ENCODE measurements at regions not wholly inside any gene's neighbourhood (a gene's known extent, or its start where the extent isn't known, plus 50 kb on each side); places are given as distances from the start of the nearest gene placed in this dataset.

GRCh38 chr6:139514819-139515218, 140.4 kb upstream of the CITED2 start:
- DNase-seq (ENCODE audit: low spot score), result no peak

GRCh38 chr6:139510040-139510790, 135.8 kb upstream of the CITED2 start:
- DNase-seq (ENCODE audit: low spot score), result no peak

GRCh38 chr6:139509167-139509566, 134.7 kb upstream of the CITED2 start:
- DNase-seq (ENCODE audit: low spot score), result no peak

DNA sequence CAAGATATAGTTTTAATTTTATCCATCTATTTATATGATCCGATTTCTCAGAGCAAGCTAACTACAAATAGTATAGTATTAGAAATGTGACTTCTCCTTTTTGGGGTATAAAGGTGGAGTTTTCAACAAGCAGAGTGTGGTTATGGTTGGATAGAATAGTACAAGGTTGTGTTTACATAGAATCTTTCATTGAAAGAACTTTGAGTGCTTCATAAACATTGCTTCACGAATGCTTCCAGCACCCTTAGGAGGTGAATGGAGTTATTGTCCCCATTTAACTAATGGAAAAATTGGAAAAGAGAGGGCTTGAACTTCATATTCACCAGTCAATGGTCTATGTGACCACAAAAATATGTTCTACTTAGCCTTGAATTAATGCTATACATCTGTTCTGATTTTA, 134.1 kb upstream of the CITED2 start:
- DNase-seq (ENCODE audit: low spot score), result no peak

GRCh38 chr6:139508023-139508422, 133.6 kb upstream of the CITED2 start:
- no peak for DNase-seq (ENCODE audit: low spot score)

DNA sequence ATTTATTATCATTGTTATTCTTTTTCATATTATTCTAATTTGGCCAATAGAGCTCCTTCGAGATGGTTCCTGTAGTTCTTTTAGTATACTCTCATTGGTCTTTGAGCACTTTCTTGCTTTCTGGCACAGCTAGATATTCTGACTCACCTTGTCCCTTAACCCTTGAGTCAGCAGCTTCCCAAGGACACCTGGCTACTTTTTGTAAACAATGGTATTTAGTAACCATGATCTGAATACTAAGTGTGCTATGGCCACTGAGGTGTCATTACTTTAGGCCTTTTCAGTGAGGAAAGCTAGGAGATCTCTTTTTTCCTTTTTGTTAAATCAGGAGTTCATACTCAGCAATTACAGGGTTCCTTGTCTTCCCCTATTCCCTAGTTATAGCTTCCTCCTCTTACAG, 126.5 kb upstream of the CITED2 start:
- no peak for DNase-seq (ENCODE audit: low spot score)

DNA sequence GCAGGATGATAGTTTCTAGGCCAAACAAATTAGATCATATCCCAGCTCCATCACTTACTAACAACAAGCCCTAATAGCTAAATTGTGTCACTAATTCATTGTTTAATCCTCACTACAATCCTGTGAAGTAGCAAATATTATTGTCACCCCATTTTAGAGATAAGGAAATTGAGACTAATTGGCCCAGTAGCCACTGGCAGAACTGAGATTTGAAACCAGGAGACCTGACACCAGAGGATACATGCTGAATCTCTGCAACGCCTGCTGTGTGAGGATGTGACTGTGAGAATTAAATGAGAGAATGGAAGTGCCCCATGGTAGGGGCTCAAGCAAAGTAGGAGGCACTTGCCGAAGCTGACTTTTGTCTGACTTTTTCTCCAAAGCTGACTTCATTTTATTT, 124.3 kb upstream of the CITED2 start:
- DNase-seq (ENCODE audit: low spot score), result no peak

- DNase-seq (ENCODE audit: low spot score), result no peak
These were observed 123.0 kb upstream of the CITED2 start for GRCh38 chr6:139497345-139497961.

GRCh38 chr6:139496654-139497344, 122.4 kb upstream of the CITED2 start:
- DNase-seq (ENCODE audit: low spot score), result no peak

- DNase-seq (ENCODE audit: low spot score), result no peak
These were observed 120.0 kb upstream of the CITED2 start for GRCh38 chr6:139494376-139494990.

DNA sequence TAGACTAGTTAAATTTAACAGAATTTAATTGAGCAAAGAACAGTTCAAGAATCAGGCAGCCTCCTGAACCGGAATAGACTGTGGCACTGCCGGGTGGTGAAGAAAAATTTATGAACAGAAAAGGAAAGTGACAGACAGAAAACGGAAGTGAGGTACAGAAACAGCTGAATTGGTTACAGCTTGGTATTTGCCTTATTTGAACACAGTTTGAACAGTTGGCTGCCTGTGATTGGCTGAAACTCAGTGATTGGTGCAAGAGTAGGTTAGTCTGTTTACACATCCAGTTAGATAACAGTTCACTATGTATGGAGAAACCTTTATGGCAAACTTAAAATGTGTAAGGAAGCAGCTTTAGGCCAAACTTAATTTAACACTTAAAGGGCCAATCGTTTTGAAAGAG, 116.0 kb upstream of the CITED2 start:
- DNase-seq (ENCODE audit: low spot score), result no peak

DNA sequence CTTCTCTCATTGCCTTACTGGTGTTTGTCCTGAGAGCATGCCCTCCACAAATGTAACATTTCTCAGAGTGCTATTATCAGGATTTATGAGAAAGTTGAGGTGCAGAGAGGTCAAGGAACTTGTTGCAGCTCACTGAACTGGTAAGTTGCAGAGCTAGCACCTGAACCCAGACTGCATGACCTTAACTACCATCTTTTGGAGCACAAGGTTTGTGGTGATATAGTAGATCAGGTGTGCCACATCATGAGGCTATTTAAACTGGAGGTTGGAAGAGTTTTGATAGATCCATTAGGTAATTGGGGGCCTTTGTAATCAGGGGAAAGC, 112.0 kb upstream of the CITED2 start:
- no peak for DNase-seq (ENCODE audit: low spot score)

DNA sequence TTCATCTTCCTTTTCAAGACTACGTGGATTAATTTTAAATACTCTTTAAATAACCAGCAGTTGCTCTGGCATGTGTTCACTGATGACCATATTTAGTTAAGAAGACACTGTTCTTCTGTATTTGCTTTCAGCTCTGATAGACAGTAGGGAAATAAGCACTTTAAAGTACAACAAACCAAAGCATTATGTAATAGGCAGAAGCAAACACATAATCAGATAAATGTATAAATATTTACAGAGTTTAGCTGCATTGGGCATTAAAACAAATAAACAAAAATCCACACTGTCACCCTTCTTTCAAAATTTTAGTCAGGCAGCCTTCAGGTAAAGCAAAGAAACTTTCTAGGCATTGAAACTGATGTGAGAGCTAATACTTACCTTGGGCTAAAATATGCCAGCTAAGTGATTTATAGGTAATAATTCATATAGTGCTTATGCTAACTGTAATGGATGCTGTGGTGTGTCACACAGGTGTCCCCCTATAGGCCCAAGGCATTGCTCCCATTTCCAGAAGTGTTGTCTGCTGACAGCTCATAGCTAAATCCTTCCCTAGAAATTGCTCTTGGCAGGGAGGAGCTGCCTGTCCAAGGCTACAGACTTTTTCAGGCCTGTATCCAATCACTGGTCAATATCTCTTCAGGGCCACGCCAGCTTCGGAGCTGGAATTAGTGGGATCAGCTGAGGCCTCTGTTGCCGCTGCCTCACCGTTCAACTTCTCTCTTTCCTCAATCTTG, 111.5 kb upstream of the CITED2 start:
- no peak for DNase-seq (ENCODE audit: low spot score)

DNA sequence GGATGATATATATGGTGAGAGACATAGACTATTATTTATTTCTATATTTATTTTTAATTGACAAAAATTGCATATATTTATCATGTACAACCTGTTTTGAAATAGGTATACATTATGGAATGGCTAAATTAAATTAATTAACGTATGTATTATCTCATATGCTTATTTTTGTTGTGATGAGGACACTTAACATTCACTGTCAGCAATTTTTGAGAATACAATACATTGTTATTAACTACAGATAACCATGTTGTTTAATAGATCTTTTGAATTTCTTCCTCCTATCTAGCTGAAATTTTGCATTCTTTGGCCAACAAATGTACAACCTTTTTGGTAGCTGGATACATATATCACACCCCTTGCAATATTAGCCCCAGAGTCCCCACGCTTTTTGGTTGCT, 110.7 kb upstream of the CITED2 start:
- DNase-seq (ENCODE audit: low spot score), result no peak

GRCh38 chr6:139483079-139483478, 108.6 kb upstream of the CITED2 start:
- no peak for DNase-seq (ENCODE audit: low spot score)

- DNase-seq (ENCODE audit: low spot score), result no peak
These were observed 107.8 kb upstream of the CITED2 start for GRCh38 chr6:139482287-139482686.

DNA sequence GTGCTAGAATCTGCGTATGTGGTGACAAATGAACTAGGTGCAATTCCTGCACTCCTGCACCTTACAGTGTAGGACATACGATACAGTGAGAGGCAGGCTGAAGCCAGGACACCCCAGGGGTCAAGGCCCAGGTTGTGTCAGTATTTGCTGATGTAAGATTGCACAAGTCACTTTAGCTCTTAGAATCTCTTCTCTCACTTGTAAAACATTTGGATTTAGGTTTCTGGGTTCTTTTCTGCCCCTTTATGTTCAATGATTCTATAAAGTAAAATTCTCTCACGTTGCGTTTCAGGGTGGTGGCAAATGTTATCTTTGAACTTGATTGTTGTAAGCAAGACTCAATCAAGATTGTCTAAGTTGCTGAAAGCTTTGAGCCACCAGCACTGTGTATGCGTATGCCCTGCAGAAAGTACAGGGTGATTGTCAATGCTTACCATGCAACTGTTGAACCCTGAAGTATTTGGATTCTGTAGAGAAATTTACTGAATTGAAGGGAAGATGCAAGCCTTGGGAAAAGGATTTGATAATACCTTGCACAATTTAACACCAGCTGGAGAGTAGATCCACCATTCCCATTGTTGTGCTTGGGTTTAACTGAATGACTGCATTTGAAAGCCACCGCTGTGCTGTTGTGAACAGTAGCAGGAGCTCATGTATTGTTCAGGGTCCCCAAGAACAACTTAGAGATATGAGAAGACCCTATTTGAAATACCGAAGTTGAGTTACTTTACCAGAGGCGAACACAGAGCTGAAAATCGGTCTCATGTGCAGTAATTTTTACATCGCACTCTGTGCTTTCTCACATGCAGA, 106.1 kb upstream of the CITED2 start:
- DNase-seq (ENCODE audit: low spot score), result no peak

- no peak for DNase-seq (ENCODE audit: low spot score)
These were observed 105.2 kb upstream of the CITED2 start for GRCh38 chr6:139479433-139480222.

DNA sequence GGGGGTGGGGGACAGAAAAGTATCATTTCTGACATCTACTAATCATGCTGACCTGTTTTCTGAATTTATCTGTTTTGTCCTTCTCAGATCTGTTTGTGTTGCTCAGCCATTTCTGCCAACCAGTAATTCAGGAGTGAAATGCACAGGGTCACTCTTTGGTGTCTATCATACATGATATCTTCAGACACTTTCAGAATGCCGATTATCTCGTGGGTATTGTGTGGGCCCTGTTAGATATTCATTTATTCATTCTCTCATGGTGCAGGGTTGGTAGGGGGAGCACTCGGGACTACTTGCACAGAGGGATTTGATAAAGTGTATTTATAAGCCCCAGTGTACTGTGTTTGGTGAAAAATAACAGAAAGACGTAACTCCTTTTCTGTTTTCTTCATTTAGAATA, 101.2 kb upstream of the CITED2 start:
- DNase-seq (ENCODE audit: low spot score), result no peak

- no peak for DNase-seq (ENCODE audit: low spot score)
These were observed 100.8 kb upstream of the CITED2 start for GRCh38 chr6:139475241-139475640.
